ENCODE measurements at regions not wholly inside any gene's neighbourhood (a gene's known extent, or its start where the extent isn't known, plus 50 kb on each side); places are given as distances from the start of the nearest gene placed in this dataset.

- no peak for DNase-seq
These were observed 74.8 kb upstream of the ADAM23 start for GRCh38 chr2:206368484-206368883.

GRCh38 chr2:206368933-206369569 lies 74.3 kb upstream of the ADAM23 start:
- peak; percentile 75 for DNase-seq

- DNase-seq: no peak
These were observed 67.4 kb upstream of the ADAM23 start for GRCh38 chr2:206375956-206376355.

GRCh38 chr2:206378835-206379234 lies 64.5 kb upstream of the ADAM23 start:
- no peak for DNase-seq

GRCh38 chr2:206379266-206379665 lies 64.1 kb upstream of the ADAM23 start:
- no peak for DNase-seq

GRCh38 chr2:206379886-206380285 lies 63.4 kb upstream of the ADAM23 start:
- DNase-seq: no peak

- DNase-seq: no peak
These were observed 61.5 kb upstream of the ADAM23 start for GRCh38 chr2:206381881-206382280.

- no peak for DNase-seq
These were observed 59.7 kb upstream of the ADAM23 start for GRCh38 chr2:206383669-206384068.

- DNase-seq: no peak
These were observed 55.5 kb upstream of the ADAM23 start for GRCh38 chr2:206387808-206388207.

GRCh38 chr2:206388698-206389097 lies 54.6 kb upstream of the ADAM23 start:
- no peak for DNase-seq

GRCh38 chr2:206389164-206389563 lies 54.2 kb upstream of the ADAM23 start:
- no peak for DNase-seq

- DNase-seq: no peak
These were observed 53.2 kb upstream of the ADAM23 start for GRCh38 chr2:206390181-206390580.

- peak; percentile 66 for DNase-seq
These were observed 51.2 kb upstream of the ADAM23 start for GRCh38 chr2:206392118-206392517.

All from inflammatory macrophage treated with lipopolysaccharide for 4 hours (primary cell).